SK-N-SH treated with all-trans-retinoic acid at 6 μM for 48 hours (cell line): ENCODE measurements at regions not wholly inside any gene's neighbourhood (a gene's known extent, or its start where the extent isn't known, plus 50 kb on each side); places are given as distances from the start of the nearest gene placed in this dataset.

Experiments
- ATAC-seq: fragments of 200-7000 bp; cut with Tn5 transposase; 3 replicates; pipeline ENCODE4 v1.9.1; 2020; ENCODE audit warnings: mild to moderate bottlenecking, moderate library complexity
- ARNTL ChIP-seq: fragments of 450-650 bp; formaldehyde crosslinking; IDR thresholded peaks from 2 replicates; pipeline ENCODE4 v1.5.0; 2020; ENCODE audit warnings: low read depth, mild to moderate bottlenecking, moderate library complexity, borderline replicate concordance
- BACH2 ChIP-seq: fragments of 250-450 bp; sonication (Bioruptor Pico); IDR thresholded peaks from 2 replicates; pipeline ENCODE4 v1.9.0; 2021; ENCODE audit warnings: mild to moderate bottlenecking, borderline replicate concordance
- CSDC2 ChIP-seq: fragments of 250-450 bp; sonication (Bioruptor Pico); IDR thresholded peaks from 2 replicates; pipeline ENCODE4 v1.5.0; 2020; ENCODE audit warnings: mild to moderate bottlenecking, moderate library complexity
- ESRRG ChIP-seq: fragments of 250-450 bp; sonication (Bioruptor Pico); IDR thresholded peaks from 2 replicates; pipeline ENCODE4 v1.6.1; 2021; ENCODE audit warnings: mild to moderate bottlenecking
- GLIS3 ChIP-seq: fragments of 250-450 bp; sonication (Bioruptor Pico); IDR thresholded peaks from 2 replicates; pipeline ENCODE4 v1.5.0; 2020; ENCODE audit warnings: mild to moderate bottlenecking, moderate library complexity
- ISL1 ChIP-seq: fragments of 250-450 bp; sonication (Bioruptor Pico); IDR thresholded peaks from 2 replicates; pipeline ENCODE4 v2.1.2; 2022; ENCODE audit warnings: mild to moderate bottlenecking, moderate library complexity
- OSR1 ChIP-seq: fragments of 250-450 bp; sonication (Bioruptor Pico); IDR thresholded peaks from 2 replicates; pipeline ENCODE4 v1.8.0; 2022; ENCODE audit warnings: moderate library complexity, mild to moderate bottlenecking, inconsistent platforms
- PATZ1 ChIP-seq: fragments of 250-450 bp; sonication (Bioruptor Pico); IDR thresholded peaks from 2 replicates; pipeline ENCODE4 v1.8.0; 2020; ENCODE audit warnings: mild to moderate bottlenecking, moderate library complexity, borderline replicate concordance
- PPARA ChIP-seq: fragments of 250-450 bp; sonication (Bioruptor Pico); IDR thresholded peaks from 2 replicates; pipeline ENCODE4 v1.5.0; 2020; ENCODE audit warnings: mild to moderate bottlenecking, borderline replicate concordance
- RARB ChIP-seq: fragments of 250-450 bp; sonication (Bioruptor Pico); IDR thresholded peaks from 2 replicates; pipeline ENCODE4 v1.8.0; 2021; ENCODE audit warnings: mild to moderate bottlenecking, moderate library complexity
- SNAI2 ChIP-seq: fragments of 250-450 bp; sonication (Bioruptor Pico); IDR thresholded peaks from 2 replicates; pipeline ENCODE4 v1.5.0; 2020; ENCODE audit warnings: mild to moderate bottlenecking, moderate library complexity
- TCF4 ChIP-seq: fragments of 250-450 bp; sonication (Bioruptor Pico); IDR thresholded peaks from 2 replicates; pipeline ENCODE4 v1.8.0; 2021; ENCODE audit warnings: mild to moderate bottlenecking, moderate library complexity, borderline replicate concordance
- TOX ChIP-seq: fragments of 250-450 bp; sonication (Bioruptor Pico); IDR thresholded peaks from 2 replicates; pipeline ENCODE4 v1.8.0; 2021; ENCODE audit warnings: mild to moderate bottlenecking, moderate library complexity, borderline replicate concordance
- ZC3H10 ChIP-seq: fragments of 250-450 bp; sonication (Bioruptor Pico); IDR thresholded peaks from 2 replicates; pipeline ENCODE4 v1.5.1; 2021; ENCODE audit warnings: mild to moderate bottlenecking, moderate library complexity
- ZFP3 ChIP-seq: fragments of 250-450 bp; sonication (Bioruptor Pico); IDR thresholded peaks from 2 replicates; pipeline ENCODE4 v1.5.0; 2020; ENCODE audit warnings: mild to moderate bottlenecking, moderate library complexity
- ZFP30 ChIP-seq: fragments of 450-650 bp; formaldehyde crosslinking; IDR thresholded peaks from 2 replicates; pipeline ENCODE4 v1.5.0; 2022; ENCODE audit warnings: mild to moderate bottlenecking, moderate library complexity
- ZNF565 ChIP-seq: fragments of 450-650 bp; formaldehyde crosslinking; conservative IDR thresholded peaks from 2 replicates; pipeline ENCODE4 v1.5.0; 2020; ENCODE audit warnings: low read depth, mild to moderate bottlenecking, moderate library complexity
- ZNF70 ChIP-seq: fragments of 450-650 bp; formaldehyde crosslinking; IDR thresholded peaks from 2 replicates; pipeline ENCODE4 v1.5.0; 2020; ENCODE audit warnings: mild to moderate bottlenecking, moderate library complexity
- ZNF8 ChIP-seq: fragments of 450-650 bp; formaldehyde crosslinking; IDR thresholded peaks from 2 replicates; pipeline ENCODE4 v1.5.0; 2020; ENCODE audit warnings: mild to moderate bottlenecking, moderate library complexity
- TF ChIP-seq, protein P1 (sequence below): fragments of 250-450 bp; sonication (Bioruptor Pico); IDR thresholded peaks from 2 replicates; pipeline ENCODE4 v1.5.1; 2021; ENCODE audit warnings: mild to moderate bottlenecking, moderate library complexity
- TF ChIP-seq, protein P2 (sequence below): fragments of 250-450 bp; sonication (Bioruptor Pico); IDR thresholded peaks from 2 replicates; pipeline ENCODE4 v1.8.0; 2021; ENCODE audit warnings: low read depth, mild to moderate bottlenecking, moderate library complexity, borderline replicate concordance
- TF ChIP-seq, protein P3 (sequence below): fragments of 250-450 bp; sonication (Bioruptor Pico); IDR thresholded peaks from 2 replicates; pipeline ENCODE4 v1.5.1; 2020; ENCODE audit warnings: low read depth, mild to moderate bottlenecking, moderate library complexity
- TF ChIP-seq, protein P4 (sequence below): fragments of 250-450 bp; sonication (Bioruptor Pico); IDR thresholded peaks from 2 replicates; pipeline ENCODE4 v1.5.0; 2020; ENCODE audit warnings: mild to moderate bottlenecking, moderate library complexity

DNA sequence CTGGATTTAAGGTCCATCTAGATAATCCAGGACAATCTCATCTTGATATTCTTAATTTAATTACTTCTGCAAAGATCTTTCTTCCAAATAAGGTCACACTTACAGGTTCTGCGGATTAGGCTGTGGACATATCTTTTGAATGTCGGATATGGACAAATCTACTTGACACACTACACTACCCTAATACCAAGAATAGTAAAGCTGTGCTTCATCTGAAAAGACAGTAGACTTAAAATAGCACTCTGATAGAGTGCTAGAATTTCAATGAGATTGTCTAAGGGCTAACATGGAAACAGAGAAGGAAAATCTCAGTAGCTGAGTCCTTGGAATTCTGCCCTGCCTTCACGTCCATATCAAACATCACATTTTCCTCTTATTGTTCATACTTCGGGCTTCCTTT, 1238.0 kb downstream of the EPHA7 start:
- no peak for ATAC-seq
- TF ChIP-seq ISL1 (CRISPR knock-in tag) (no peak), ZNF565 (no peak), TCF4 (CRISPR knock-in tag) (no peak), ARNTL (CRISPR knock-in tag) (no peak), OSR1 (CRISPR knock-in tag) (no peak), CSDC2 (CRISPR knock-in tag) (no peak), ZFP30 (CRISPR knock-in tag) (no peak), TOX (CRISPR knock-in tag) (no peak), GLIS3 (CRISPR knock-in tag) (no peak), SNAI2 (CRISPR knock-in tag) (no peak), RARB (CRISPR knock-in tag) (no peak)
- TF ChIP-seq, protein P1, sequence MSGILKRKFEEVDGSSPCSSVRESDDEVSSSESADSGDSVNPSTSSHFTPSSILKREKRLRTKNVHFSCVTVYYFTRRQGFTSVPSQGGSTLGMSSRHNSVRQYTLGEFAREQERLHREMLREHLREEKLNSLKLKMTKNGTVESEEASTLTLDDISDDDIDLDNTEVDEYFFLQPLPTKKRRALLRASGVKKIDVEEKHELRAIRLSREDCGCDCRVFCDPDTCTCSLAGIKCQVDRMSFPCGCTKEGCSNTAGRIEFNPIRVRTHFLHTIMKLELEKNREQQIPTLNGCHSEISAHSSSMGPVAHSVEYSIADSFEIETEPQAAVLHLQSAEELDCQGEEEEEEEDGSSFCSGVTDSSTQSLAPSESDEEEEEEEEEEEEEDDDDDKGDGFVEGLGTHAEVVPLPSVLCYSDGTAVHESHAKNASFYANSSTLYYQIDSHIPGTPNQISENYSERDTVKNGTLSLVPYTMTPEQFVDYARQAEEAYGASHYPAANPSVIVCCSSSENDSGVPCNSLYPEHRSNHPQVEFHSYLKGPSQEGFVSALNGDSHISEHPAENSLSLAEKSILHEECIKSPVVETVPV (CRISPR knock-in tag), result no peak
- TF ChIP-seq, protein P2, sequence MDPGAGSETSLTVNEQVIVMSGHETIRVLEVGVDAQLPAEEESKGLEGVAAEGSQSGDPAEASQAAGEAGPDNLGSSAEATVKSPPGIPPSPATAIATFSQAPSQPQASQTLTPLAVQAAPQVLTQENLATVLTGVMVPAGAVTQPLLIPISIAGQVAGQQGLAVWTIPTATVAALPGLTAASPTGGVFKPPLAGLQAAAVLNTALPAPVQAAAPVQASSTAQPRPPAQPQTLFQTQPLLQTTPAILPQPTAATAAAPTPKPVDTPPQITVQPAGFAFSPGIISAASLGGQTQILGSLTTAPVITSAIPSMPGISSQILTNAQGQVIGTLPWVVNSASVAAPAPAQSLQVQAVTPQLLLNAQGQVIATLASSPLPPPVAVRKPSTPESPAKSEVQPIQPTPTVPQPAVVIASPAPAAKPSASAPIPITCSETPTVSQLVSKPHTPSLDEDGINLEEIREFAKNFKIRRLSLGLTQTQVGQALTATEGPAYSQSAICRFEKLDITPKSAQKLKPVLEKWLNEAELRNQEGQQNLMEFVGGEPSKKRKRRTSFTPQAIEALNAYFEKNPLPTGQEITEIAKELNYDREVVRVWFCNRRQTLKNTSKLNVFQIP (CRISPR knock-in tag), result no peak
- TF ChIP-seq, protein P3, sequence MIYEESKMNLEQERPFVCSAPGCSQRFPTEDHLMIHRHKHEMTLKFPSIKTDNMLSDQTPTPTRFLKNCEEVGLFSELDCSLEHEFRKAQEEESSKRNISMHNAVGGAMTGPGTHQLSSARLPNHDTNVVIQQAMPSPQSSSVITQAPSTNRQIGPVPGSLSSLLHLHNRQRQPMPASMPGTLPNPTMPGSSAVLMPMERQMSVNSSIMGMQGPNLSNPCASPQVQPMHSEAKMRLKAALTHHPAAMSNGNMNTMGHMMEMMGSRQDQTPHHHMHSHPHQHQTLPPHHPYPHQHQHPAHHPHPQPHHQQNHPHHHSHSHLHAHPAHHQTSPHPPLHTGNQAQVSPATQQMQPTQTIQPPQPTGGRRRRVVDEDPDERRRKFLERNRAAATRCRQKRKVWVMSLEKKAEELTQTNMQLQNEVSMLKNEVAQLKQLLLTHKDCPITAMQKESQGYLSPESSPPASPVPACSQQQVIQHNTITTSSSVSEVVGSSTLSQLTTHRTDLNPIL (CRISPR knock-in tag), result no peak

DNA sequence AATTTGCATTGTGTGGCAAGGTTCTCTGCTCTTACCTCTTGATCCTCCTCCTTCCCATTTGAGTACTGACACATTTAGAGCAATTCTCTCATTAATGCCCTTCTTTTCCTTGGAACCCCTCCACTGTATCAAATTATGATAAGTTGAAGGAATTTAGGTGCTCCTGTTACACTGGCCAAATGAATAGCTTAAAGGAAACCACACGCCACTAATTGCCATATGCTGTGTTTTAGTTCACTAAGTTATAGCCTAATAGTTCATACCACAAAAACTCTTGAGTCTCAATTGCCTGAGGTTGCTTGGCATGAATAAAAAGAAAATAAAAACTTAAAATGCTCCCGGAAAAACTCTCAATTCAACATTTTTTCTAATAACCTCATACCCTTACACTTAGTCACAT, 1239.3 kb downstream of the EPHA7 start:
- no peak for ATAC-seq
- no peak for TF ChIP-seq ZFP3
- no peak for TF ChIP-seq ZFP30 (CRISPR knock-in tag)
- TF ChIP-seq PPARA, result no peak
- TF ChIP-seq, protein P2 (CRISPR knock-in tag), result no peak
- TF ChIP-seq ZNF565, result no peak
- TF ChIP-seq TCF4 (CRISPR knock-in tag), result no peak
- TF ChIP-seq SNAI2 (CRISPR knock-in tag), result no peak
- no peak for TF ChIP-seq CSDC2 (CRISPR knock-in tag)
- TF ChIP-seq BACH2 (CRISPR knock-in tag), result no peak
- TF ChIP-seq ZNF8, result no peak
- TF ChIP-seq ARNTL (CRISPR knock-in tag), result no peak
- TF ChIP-seq ESRRG (CRISPR knock-in tag), result no peak
- no peak for TF ChIP-seq GLIS3 (CRISPR knock-in tag)
- TF ChIP-seq, protein P3 (CRISPR knock-in tag), result no peak
- no peak for TF ChIP-seq OSR1 (CRISPR knock-in tag)
- TF ChIP-seq PATZ1, result no peak

GRCh38 chr6:92176666-92177065, 1242.7 kb downstream of the EPHA7 start:
- ATAC-seq, result no peak
- TF ChIP-seq SNAI2 (CRISPR knock-in tag), result no peak
- no peak for TF ChIP-seq RARB (CRISPR knock-in tag)
- TF ChIP-seq ISL1 (CRISPR knock-in tag), result no peak
- no peak for TF ChIP-seq ZNF8
- TF ChIP-seq, protein P4, sequence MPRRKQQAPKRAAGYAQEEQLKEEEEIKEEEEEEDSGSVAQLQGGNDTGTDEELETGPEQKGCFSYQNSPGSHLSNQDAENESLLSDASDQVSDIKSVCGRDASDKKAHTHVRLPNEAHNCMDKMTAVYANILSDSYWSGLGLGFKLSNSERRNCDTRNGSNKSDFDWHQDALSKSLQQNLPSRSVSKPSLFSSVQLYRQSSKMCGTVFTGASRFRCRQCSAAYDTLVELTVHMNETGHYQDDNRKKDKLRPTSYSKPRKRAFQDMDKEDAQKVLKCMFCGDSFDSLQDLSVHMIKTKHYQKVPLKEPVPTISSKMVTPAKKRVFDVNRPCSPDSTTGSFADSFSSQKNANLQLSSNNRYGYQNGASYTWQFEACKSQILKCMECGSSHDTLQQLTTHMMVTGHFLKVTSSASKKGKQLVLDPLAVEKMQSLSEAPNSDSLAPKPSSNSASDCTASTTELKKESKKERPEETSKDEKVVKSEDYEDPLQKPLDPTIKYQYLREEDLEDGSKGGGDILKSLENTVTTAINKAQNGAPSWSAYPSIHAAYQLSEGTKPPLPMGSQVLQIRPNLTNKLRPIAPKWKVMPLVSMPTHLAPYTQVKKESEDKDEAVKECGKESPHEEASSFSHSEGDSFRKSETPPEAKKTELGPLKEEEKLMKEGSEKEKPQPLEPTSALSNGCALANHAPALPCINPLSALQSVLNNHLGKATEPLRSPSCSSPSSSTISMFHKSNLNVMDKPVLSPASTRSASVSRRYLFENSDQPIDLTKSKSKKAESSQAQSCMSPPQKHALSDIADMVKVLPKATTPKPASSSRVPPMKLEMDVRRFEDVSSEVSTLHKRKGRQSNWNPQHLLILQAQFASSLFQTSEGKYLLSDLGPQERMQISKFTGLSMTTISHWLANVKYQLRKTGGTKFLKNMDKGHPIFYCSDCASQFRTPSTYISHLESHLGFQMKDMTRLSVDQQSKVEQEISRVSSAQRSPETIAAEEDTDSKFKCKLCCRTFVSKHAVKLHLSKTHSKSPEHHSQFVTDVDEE, result no peak
- TF ChIP-seq ZFP3, result no peak
- TF ChIP-seq ZFP30 (CRISPR knock-in tag), result no peak
- TF ChIP-seq ZC3H10, result no peak
- no peak for TF ChIP-seq ZNF70
- TF ChIP-seq BACH2 (CRISPR knock-in tag), result no peak
- TF ChIP-seq OSR1 (CRISPR knock-in tag), result no peak
